K562 (cell line): ENCODE measurements at regions not wholly inside any gene's neighbourhood (a gene's known extent, or its start where the extent isn't known, plus 50 kb on each side); places are given as distances from the start of the nearest gene placed in this dataset.

Experiments
- ATAC-seq: fragments of 200-7000 bp; cut with Tn5 transposase; 3 replicates; pipeline ENCODE4 v1.9.1; 2020; ENCODE audit warnings: moderate library complexity
- BruUV-seq: library from RNA; stranded (reverse); fragments of 400-500 nt; replicated peaks from 2 replicates; lab custom pipeline; 2021; lab: Mats Ljungman, UMichigan
- CTCF ChIA-PET: fragments of 300-600 bp; formaldehyde crosslinking; extraction: SDS; loops from one replicate; lab custom pipeline; 2021; ENCODE audit warnings: low intra/inter-chr PET ratio; lab: Yijun Ruan, JAX
- POLR2A ChIA-PET: fragments of 300-600, 350-650 bp; sonication (Branson Sonifier 250); formaldehyde crosslinking; extraction: SDS; loops from one replicate; lab custom pipeline; 2021; ENCODE audit warnings: antibody characterized with exemption, inconsistent platforms; lab: Yijun Ruan, JAX
- DNase-seq, 4 experiments: peaks; one replicate each; pipeline versions ENCODE4 v3.0.0 to v3.0.0-alpha.2; 2011 to 2018; ENCODE audit warnings: low spot score in 3 of 4, mixed read lengths in 3 of 4; ENCODE audit errors: extremely low read depth in 1 of 4
- FAIRE-seq: peaks from 2 replicates; lab custom pipeline; 2011; peaks lifted over from hg19 to GRCh38; lab: Jason Lieb, UNC
- H2AFZ ChIP-seq: 2 replicates; pipeline ENCODE4 v1.6.0; 2011; ENCODE audit warnings: low read depth, low read length, control low read depth, inconsistent platforms
- H3K27ac ChIP-seq: fragments of 200-600 bp; 3 replicates; pipeline ENCODE4 v1.8.0; 2011; ENCODE audit warnings: low read depth, mild to moderate bottlenecking, control low read depth, inconsistent platforms, low read length, moderate library complexity, mixed read lengths; ENCODE audit errors: extremely low read depth
- H3K27me3 ChIP-seq, 2 experiments: fragments of 300-600 bp in 1 of 2; 2 replicates in 1 of 2; 3 replicates in 1 of 2; pipeline versions ENCODE4 v1.6.0 to v1.8.0; 2011; ENCODE audit warnings: inconsistent platforms in 2 of 2, low read length in 2 of 2, mild to moderate bottlenecking in 1 of 2, mixed read lengths in 1 of 2, moderate library complexity in 1 of 2; ENCODE audit not compliant: control insufficient read depth in 2 of 2, insufficient read depth in 2 of 2
- H3K36me3 ChIP-seq: fragments of 300-600 bp; 3 replicates; pipeline ENCODE4 v1.8.0; 2011; ENCODE audit warnings: mild to moderate bottlenecking, low read length, inconsistent platforms; ENCODE audit not compliant: control insufficient read depth, insufficient read depth
- H3K4me1 ChIP-seq, 2 experiments: fragments of 200-600 bp in 1 of 2; replicated peaks in 1 of 2; 2 replicates in 1 of 2; 3 replicates in 1 of 2; pipeline versions ENCODE4 v1.5.1 to v1.8.0; 2011; ENCODE audit warnings: inconsistent platforms in 2 of 2, low read length in 2 of 2, mild to moderate bottlenecking in 1 of 2, mixed read lengths in 1 of 2, moderate library complexity in 1 of 2; ENCODE audit not compliant: control insufficient read depth in 2 of 2, insufficient read depth in 2 of 2
- H3K4me2 ChIP-seq: 2 replicates; pipeline ENCODE4 v1.6.1; 2011; ENCODE audit warnings: low read length, control low read depth, inconsistent platforms, mixed read lengths; ENCODE audit not compliant: insufficient read depth
- H3K4me3 ChIP-seq: fragments of 200-600 bp; sonication (generic), shearing (Covaris generic); 2 replicates; pipeline ENCODE4 v1.5.1; 2016; ENCODE audit warnings: control low read depth, inconsistent platforms
- H3K79me2 ChIP-seq: fragments of 200-600 bp; 3 replicates; pipeline ENCODE4 v1.8.0; 2011; ENCODE audit warnings: low read length, inconsistent platforms; ENCODE audit not compliant: control insufficient read depth, insufficient read depth
- H3K9ac ChIP-seq, 2 experiments: 2 replicates each; pipeline versions ENCODE4 v1.6.0 to v1.6.1; 2011; ENCODE audit warnings: low read depth in 2 of 2, low read length in 2 of 2, control low read depth in 1 of 2, inconsistent platforms in 1 of 2, mild to moderate bottlenecking in 1 of 2, mixed read lengths in 1 of 2; ENCODE audit not compliant: insufficient read depth in 1 of 2
- H3K9me1 ChIP-seq: one replicate; pipeline ENCODE4 v1.6.0; 2011; ENCODE audit warnings: inconsistent platforms, mild to moderate bottlenecking, low read length, moderate library complexity; ENCODE audit not compliant: control insufficient read depth, insufficient read depth
- H3K9me3 ChIP-seq: replicated peaks from 2 replicates; pipeline ENCODE4 v1.5.1; 2011; ENCODE audit warnings: low read depth, low read length, inconsistent platforms; ENCODE audit not compliant: control insufficient read depth, insufficient read depth
- H4K20me1 ChIP-seq: replicated peaks from 2 replicates; pipeline ENCODE4 v1.6.1; 2011; ENCODE audit warnings: low read length, inconsistent platforms, mixed read lengths; ENCODE audit not compliant: control insufficient read depth, insufficient read depth
- CBFA2T2 ChIP-seq: fragments of 450-650 bp; conservative IDR thresholded peaks from 2 replicates; pipeline ENCODE4 v1.6.1; 2017; ENCODE audit warnings: mild to moderate bottlenecking
- KDM4B ChIP-seq, 2 experiments: fragments of 450-650 bp in 1 of 2; sonication (generic) in 1 of 2; IDR thresholded peaks; 2 replicates each; pipeline ENCODE4 v1.6.1; 2016 to 2017; ENCODE audit warnings: borderline replicate concordance in 2 of 2, antibody characterized with exemption in 1 of 2, low read depth in 1 of 2, mild to moderate bottlenecking in 1 of 2
- KLF10 ChIP-seq: fragments of 250-450 bp; sonication (Bioruptor Pico); IDR thresholded peaks from 2 replicates; pipeline ENCODE4 v1.6.1; 2021; ENCODE audit warnings: matching md5 sums
- PRPF4 ChIP-seq: fragments of 200-400 bp; formaldehyde crosslinking; IDR thresholded peaks from one replicate; pipeline ENCODE4 v1.6.1; 2017; ENCODE audit warnings: low read length, low read depth, mild to moderate bottlenecking; ENCODE audit not compliant: insufficient read depth, poor library complexity, severe bottlenecking
- XRCC4 ChIP-seq: IDR thresholded peaks from one replicate; pipeline ENCODE4 v1.6.1; 2011; ENCODE audit not compliant: insufficient read depth, insufficient read length; ENCODE audit errors: extremely low read depth
- ZNF12 ChIP-seq: sonication (generic); formaldehyde crosslinking; IDR thresholded peaks from 2 replicates; pipeline ENCODE4 v1.4.0; 2020; ENCODE audit warnings: mild to moderate bottlenecking, missing genetic modification reagents
- ZNF347 ChIP-seq: fragments of 450-650 bp; formaldehyde crosslinking; IDR thresholded peaks from 2 replicates; pipeline ENCODE4 v1.4.0; 2020; ENCODE audit warnings: low read depth, mild to moderate bottlenecking, moderate library complexity
- whole genome bisulfite sequencing: fragments of 100-300 bp; shearing (Covaris generic); methylation state at CpG from one replicate; pipeline ENCODE4 v1.1.6; 2016; ENCODE audit warnings: low coverage, mixed read lengths; ENCODE audit not compliant: insufficient coverage; ENCODE audit errors: missing lambda C conversion rate; 5-methylcytosine and 5-hydroxymethylcytosine counted together
- in situ Hi-C: fragments of 300-500 bp; cut with MboI; formaldehyde crosslinking; loops from 4 replicates; pipeline ENCODE4 v1.15.0; 2018; ENCODE audit warnings: inconsistent platforms, mixed read lengths
- intact Hi-C: fragments of 100-400 bp; cut with micrococcal nuclease; formaldehyde crosslinking; loops from 2 replicates; pipeline ENCODE4 v1.14.2; 2022
- TF ChIP-seq, protein P1 (sequence below): fragments of 250-450 bp; sonication (Bioruptor Pico); IDR thresholded peaks from 2 replicates; pipeline ENCODE4 v1.6.1; 2021; ENCODE audit warnings: mild to moderate bottlenecking

DNA sequence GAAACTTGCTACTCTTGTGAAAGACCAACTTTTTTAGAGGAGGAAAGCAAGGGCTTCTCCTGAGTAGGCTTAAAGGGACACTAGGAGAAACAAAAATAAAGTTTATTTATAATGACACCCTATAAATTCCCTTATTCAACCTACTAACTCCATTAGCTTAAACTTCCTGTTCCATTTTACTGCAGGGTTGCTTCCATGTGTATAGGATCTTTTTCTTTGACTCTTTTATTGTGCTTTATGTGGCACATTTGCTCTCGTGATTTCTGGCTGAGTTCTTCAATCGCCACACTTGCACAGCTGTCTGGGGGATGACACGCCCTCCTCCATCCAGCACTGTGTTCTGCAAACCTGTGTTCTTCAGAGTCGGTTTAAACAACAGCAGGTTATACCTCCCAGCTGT is 225.7 kb upstream of the NPVF start:
- no peak for TF ChIP-seq ZNF347
- TF ChIP-seq XRCC4: no peak
- TF ChIP-seq KDM4B (IDR thresholded peaks at IDR 0.05; ENCODE audit: borderline replicate concordance in 2 of 2, low read depth in 1 of 2): no peak
- TF ChIP-seq CBFA2T2: no peak
- TF ChIP-seq, protein P1, sequence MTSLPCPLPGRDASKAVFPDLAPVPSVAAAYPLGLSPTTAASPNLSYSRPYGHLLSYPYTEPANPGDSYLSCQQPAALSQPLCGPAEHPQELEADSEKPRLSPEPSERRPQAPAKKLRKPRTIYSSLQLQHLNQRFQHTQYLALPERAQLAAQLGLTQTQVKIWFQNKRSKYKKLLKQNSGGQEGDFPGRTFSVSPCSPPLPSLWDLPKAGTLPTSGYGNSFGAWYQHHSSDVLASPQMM (CRISPR knock-in tag): no peak
- Histone ChIP-seq H3K4me3 (no peak overlapping the region), H2AFZ (no peak overlapping the region), H3K27ac (no peak overlapping the region), H3K4me1 (no peaks in the 10 kb centered on the region; a peak in 2 of 5 replicates), H3K36me3 (no peaks in the 10 kb centered on the region), H3K9ac (no peak overlapping the region), H3K4me2 (no peak overlapping the region), H4K20me1 (no peaks in the 10 kb centered on the region), H3K9me3 (no peaks in the 10 kb centered on the region), H3K9me1 (no peaks in the 10 kb centered on the region), H3K27me3 (peaks cover 22 to 26% of the 10 kb centered on the region in 2 experiments), H3K79me2 (no peaks in the 10 kb centered on the region)
- ChIA-PET CTCF (no interaction called here), POLR2A (no interaction called here)
- FAIRE-seq (no peak), ATAC-seq (no peak), DNase-seq (no peak)
- 0% methylated on average over 4 of the region's 4 CpGs for WGBS
- intact Hi-C loops (no loop called here), in situ Hi-C loops (no loop called here)
- no TSS peak for BruUV-seq

DNA sequence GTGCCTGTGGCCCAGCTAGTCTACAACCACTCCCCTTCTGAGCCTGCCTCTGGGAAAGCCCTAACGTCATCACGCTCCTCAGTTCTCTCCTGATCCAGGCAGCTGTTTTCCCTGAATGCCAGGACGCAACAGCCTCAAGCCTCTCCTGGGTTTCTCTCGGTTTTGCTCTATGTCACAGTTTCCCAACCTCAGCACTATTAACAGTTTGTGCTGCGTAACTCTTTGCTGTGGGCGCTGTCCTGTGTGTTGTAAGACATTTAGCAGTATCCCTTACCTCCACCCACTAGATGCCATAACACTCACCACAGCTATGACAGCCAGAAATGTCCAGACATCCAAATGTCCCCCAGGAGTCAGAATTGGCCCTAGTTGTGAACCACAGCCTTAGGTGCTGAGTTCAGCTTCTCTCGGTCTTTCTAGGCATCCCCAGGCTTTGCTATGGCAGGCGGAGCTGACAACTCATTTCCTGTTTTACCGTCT is 226.3 kb upstream of the NPVF start:
- Histone ChIP-seq H3K9me3 (no peaks in the 10 kb centered on the region), H3K9me1 (no peaks in the 10 kb centered on the region), H3K9ac (no peak overlapping the region), H3K4me1 (no peaks in the 10 kb centered on the region; a peak in 2 of 5 replicates), H3K4me2 (peak overlapping the region; percentile 17; the same call in 1 of the 2 replicates), H3K4me3 (no peak overlapping the region), H3K27me3 (peaks cover 22 to 26% of the 10 kb centered on the region in 2 experiments), H3K36me3 (no peaks in the 10 kb centered on the region), H2AFZ (no peak overlapping the region), H3K27ac (no peak overlapping the region), H3K79me2 (no peaks in the 10 kb centered on the region), H4K20me1 (no peaks in the 10 kb centered on the region)
- WGBS: 1% methylated on average over 9 of the region's 9 CpGs
- DNase-seq: no peak
- TF ChIP-seq KLF10 (CRISPR knock-in tag) (no peak), ZNF12 (no peak), PRPF4 (no peak)
- in situ Hi-C loops: no loop called here
- intact Hi-C loops: no loop called here
- FAIRE-seq: no peak
- no TSS peak for BruUV-seq
- no peak; the same call in 2 of the 3 replicates for ATAC-seq
- CTCF ChIA-PET: no interaction called here
- POLR2A ChIA-PET: interaction anchor here (0.6 to 0.8 kb wide), 3 partner anchors 17 to 333 kb away, joined by 3 read pairs; no protein-coding TSS in a partner anchor
